GM21717 (cell line): ENCODE measurements at regions not wholly inside any gene's neighbourhood (a gene's known extent, or its start where the extent isn't known, plus 50 kb on each side); places are given as distances from the start of the nearest gene placed in this dataset.
"Not testable (repeated sequence)": the region's sequence is repeated elsewhere in the genome, so short reads cannot be mapped to it uniquely, and the experiment has no call there.

ENCODE experiments used
- ATAC-seq: cut with Tn5 transposase; IDR thresholded peaks from one replicate; pipeline ENCODE4 v1.9.1; 2021; ENCODE audit warnings: mild to moderate bottlenecking, moderate library complexity; ENCODE audit not compliant: unreplicated experiment

DNA sequence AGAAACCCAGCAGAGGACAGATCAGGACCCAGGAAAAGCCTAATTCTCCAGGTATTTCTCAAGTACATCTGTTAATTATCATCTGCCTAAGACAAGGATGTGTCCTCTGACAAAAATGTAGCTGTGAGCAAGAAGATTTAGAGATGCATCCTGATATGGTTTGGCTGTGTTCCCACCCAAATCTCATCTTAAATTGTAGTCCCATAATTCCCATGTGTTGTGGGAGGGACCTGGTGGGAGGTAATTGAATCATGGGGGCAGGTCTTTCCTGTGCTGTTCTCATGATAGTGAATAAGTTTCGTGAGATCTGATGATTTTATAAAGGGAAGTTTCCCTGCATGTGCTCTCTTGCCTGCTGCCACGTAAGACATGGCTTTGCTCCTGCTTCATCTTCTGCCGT, 381.8 kb downstream of the BUD13 start:
- ATAC-seq = no peak

- ATAC-seq = no peak
These were observed 384.6 kb downstream of the BUD13 start for GRCh38 chr11:116388146-116388545.

DNA sequence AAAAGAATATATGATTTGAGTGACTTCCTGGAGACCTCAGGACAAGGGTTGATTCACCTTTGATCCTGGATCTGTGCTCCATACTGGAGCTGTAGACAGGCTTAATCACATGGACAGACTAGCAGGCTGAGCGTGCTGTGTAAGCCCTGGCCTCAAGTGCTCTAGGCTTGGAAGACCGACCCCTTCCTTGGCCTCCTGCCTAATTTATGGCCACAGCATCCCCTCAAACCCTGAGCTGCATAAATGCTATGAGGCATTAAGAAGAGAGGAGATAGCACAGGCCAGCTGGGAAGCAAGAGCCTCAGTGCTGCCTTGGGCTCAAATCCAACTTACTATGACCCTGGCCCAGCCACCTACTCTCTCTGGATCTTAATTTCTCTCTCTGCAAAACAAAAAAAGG, 385.1 kb downstream of the BUD13 start:
- ATAC-seq = no peak

- ATAC-seq = no peak
These were observed 386.6 kb downstream of the BUD13 start for GRCh38 chr11:116386118-116386699.

DNA sequence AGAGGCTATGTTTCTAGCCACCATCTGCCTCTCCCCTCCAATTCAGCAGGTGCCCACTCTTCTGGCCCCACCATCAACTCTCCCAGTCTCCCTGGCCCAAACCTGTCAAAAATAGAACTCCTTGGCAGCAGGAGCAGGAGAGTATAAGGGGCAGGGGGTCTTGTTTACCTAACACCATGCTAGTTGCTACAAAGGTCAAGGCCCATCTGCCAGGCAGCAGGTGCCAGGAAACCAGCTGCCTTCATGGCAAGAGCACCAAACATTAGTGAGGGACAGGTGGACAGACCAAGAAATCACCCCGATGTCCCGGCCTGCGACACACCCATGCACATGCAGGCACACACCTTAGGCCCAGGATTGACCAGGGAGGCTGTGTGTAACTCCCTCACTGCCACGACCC, 387.9 kb downstream of the BUD13 start:
- no peak for ATAC-seq

DNA sequence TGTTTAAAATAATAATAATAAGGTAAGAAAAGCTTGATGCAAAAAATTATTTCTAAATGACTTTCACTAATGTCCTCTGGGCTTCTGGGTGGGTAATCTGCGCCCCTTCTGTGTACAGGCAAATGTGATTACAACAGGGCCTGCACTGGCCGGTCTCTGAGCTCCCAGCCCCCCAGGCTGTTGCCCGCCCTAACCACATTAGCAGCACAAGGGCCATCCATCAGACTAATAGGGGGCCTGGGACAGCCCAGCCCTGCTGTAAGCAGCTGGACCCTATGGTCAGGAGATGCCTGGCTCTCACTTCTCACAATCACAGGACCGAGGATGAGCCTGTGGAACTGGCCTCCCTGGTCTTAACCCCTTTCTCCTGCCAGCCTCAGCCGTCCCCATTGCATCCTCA, 388.4 kb downstream of the BUD13 start:
- no peak for ATAC-seq

DNA sequence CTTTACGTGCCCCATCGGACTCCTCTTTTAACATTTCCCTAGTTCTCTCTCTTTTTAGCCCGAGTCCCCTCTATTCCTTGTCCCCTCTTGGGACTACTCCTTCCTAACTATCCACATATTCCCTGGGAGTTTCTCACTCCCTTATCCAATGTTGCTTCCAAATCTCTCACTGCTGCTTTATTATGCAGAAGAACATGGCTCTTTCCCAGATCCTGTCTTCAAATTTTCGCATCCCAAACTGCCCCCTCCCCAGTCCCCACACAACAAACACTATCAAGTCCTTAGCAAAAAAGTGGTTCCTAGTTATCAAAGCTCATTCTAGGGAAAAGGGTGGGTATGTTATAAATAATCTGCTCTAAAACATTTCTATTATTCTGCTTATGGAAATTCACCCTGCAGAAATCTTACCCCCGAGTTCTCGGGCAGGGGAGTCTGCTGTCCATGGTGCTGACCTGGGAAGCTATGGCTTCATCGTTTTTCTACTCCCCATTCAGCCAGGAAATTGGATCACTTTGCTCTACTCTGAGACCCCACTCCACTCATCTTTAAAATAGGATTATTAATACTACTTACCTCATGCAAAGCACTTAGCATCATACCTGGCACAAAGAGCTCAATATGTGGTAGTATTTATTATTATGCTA, 393.5 kb downstream of the BUD13 start:
- ATAC-seq = no peak

GRCh38 chr11:116376547-116376946, 396.2 kb downstream of the BUD13 start:
- no peak for ATAC-seq

GRCh38 chr11:116376054-116376453, 396.7 kb downstream of the BUD13 start:
- ATAC-seq = no peak

- ATAC-seq = no peak
These were observed 397.6 kb downstream of the BUD13 start for GRCh38 chr11:116375221-116375620.

DNA sequence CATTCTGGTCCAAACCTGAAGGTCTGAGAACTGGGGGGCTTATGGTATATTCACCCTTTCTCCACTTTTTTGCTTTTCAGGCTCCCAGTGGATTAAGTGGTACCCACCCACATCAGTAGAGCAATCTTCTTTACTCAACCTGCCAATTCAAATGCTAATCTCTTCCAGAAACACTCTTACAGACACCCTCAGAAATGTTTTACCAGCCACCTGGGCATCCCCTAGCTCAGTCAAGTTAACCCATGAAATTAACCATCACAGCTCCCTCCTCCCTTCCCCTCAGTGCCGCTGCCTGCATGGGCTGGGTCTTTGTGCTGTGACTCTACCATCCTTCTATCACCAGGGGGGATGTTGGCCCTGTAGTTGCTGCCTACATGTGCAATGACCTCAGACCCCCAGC, 398.7 kb downstream of the BUD13 start:
- ATAC-seq = no peak

DNA sequence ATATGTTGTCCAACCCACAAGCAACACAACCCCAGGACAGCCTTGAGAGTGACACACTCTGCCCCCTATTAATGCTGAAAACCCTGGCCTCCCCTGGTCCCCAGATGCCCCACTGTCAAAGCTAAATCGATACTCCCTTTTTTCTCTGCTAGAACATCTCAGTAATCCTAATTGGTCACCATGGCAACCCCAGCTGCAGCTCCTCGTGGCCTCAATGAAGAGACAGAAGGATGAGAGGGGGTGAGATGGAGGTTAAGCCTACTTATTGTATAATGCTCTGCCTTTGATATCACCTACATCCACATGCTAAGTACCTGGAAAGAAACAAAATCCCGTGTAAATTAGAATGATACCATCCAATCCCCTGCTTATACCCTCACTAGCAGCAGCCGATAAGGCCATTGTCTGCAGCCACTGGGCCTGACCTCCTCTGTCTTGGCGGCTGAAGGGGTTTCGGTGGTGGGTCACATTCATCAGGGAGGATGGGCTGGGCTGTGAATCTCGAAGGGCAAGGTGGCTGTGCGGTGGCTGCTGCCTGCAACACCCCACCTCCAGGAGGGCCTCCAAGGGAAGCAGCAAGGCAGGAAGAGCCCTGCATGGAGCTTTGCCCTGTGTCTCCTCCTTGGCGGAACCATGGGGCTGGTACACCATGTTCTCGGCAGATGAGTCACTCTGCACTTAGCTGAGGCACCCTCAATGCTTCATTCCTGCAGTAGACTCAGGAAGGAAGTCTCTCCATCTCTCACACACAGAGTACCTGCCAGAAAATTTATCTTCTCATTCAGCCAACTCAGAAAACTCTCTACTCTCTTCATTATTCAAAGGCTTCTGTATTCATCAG, 399.5 kb downstream of the BUD13 start:
- ATAC-seq = no peak

GRCh38 chr11:116371146-116371545, 401.6 kb downstream of the BUD13 start:
- ATAC-seq = no peak

DNA sequence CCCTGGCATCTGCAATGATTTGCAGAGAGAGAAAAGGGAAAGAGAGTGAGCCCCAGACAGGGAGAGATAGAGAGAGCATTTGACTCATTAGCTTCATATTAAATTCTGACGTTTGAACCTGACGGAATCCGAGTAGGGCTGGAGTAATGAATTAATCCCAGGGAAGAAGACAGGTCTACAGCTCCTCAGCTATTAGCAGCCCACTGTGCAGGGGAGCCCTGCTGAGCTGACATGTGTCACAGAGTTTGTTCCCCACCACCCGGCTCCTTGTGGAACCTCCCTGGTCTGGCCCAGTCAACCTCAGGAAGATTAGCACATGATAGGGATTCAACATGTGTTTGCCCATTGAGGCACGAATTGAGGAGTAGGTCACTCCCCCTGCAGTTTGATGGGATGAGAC, 404.0 kb downstream of the BUD13 start:
- no peak for ATAC-seq

DNA sequence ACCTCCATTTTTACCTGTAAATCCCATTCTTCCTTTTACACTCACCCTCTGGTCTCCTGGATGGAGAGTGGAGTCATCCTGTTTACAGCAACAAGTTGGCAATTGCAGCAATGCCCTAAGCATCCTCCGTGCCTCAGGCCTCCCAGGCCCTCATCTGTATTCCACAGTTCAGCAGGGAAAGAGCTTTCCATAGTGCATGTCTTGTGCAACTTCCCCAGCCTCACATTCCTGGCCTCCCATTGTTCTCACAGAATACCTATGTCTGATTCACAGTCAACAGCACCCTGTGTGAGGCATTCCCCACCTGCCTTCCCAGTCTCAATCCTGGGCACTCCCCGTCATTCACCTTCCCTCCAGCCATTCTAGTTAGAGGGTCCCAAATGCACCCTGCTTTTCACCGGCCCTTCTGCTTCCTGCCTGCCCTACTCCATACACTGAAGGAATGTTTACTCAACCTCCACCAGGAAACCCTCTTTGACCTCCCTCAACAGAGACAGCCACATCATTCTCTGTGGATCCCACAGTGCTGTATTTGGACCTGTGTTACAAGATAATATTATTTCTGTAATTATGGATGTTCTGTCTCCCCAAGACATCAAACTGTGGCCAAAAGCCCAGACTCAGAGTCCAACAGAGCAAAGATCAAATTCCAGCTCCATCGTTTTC, 405.7 kb downstream of the BUD13 start:
- no peak for ATAC-seq

GRCh38 chr11:116366451-116366850, 406.3 kb downstream of the BUD13 start:
- no peak for ATAC-seq

GRCh38 chr11:116364925-116365324, 407.9 kb downstream of the BUD13 start:
- not testable (repeated sequence) for ATAC-seq

DNA sequence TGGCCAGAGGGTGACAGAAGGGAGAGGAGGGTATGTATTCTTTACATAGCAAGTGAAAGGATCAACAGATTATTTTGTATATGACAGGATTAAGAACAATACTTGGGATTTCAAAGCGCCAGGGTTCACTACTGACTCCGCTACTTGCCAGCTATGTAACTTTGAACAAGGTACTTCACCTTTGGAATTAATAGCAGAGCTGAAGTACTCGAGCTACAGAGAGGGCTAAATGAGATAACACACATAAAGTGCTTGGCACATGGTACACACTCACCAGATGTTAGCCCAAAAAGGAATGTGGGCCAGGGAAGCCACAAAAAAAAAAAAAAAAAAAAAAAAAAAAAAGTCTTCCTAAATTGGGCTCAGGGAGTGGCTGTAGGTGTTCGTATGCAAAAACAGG, 408.4 kb downstream of the BUD13 start:
- no peak for ATAC-seq

GRCh38 chr11:116360221-116360941, 412.4 kb downstream of the BUD13 start:
- no peak for ATAC-seq

- ATAC-seq = no peak
These were observed 414.8 kb downstream of the BUD13 start for GRCh38 chr11:116357784-116358544.
